Activated naive CD4-positive, alpha-beta T cell treated with anti-CD3 and anti-CD28 coated beads, Interleukin-2, amount 50 U/mL, for 24 hours (primary cell): ENCODE measurements at regions not wholly inside any gene's neighbourhood (a gene's known extent, or its start where the extent isn't known, plus 50 kb on each side); places are given as distances from the start of the nearest gene placed in this dataset.

Experiments
- H3K27ac Mint-ChIP-seq: one replicate; pipeline ENCODE4 v1.8.0; 2021; ENCODE audit warnings: mild to moderate bottlenecking, mixed read lengths
- H3K27me3 Mint-ChIP-seq: one replicate; pipeline ENCODE4 v1.8.0; 2021; ENCODE audit warnings: mixed read lengths
- H3K36me3 Mint-ChIP-seq: one replicate; pipeline ENCODE4 v1.8.0; 2021; ENCODE audit warnings: mixed read lengths
- H3K4me1 Mint-ChIP-seq: one replicate; pipeline ENCODE4 v1.8.0; 2021; ENCODE audit warnings: mixed read lengths
- H3K4me3 Mint-ChIP-seq: one replicate; pipeline ENCODE4 v1.8.0; 2021; ENCODE audit warnings: mild to moderate bottlenecking, mixed read lengths
- H3K9me3 Mint-ChIP-seq: one replicate; pipeline ENCODE4 v1.8.0; 2021; ENCODE audit warnings: mixed read lengths

DNA sequence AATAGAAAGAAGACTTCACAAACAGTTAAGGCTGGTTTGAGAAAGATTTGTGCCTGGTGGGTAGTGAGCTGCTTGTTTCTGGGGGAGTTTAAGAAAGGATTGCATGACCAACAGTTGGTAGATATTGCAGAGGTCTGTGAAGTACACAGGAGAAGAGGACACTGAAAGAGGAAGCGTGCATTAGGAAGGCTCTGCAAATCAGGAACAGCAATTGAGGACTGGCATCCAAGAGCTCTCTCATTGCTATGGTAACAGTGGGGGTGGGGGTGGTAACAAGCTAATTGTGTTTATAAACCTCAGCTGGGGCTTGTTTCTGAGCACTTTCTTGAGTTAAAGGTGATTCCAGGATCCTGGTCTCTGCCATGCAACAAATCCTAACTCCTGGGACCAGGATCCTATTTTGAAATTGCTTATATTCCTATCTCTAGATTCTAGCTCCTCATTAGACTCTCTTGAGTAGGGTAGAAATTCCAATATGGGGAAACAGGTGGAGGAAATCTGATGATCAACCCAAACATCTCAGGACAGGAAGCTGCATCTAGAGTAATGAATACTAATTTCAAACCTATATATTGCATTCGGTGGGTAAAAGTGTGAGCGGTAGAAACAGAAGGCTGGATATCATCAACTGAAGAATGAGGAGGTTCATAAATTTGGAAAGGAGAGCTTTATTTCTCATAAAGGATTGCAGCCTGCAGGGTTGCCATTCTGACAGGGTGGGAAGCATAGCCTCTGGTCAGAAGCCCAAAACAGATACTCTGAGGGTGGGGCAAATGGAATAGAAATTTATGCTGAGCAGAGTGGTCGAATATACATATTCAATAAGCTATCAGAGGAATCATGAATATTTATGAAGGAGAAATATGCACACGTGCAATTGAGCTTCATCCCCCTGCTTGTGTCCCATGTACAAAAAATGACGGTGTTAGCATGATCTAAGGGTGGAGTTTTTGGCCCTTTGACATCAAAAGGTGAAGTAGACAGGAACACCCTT, 79.4 kb downstream of the PTTG1 start:
- H3K4me1 Mint-ChIP-seq: peaks cover 12% of the 10 kb centered on the region
- no peak overlapping the region for H3K27ac Mint-ChIP-seq
- no peaks in the 10 kb centered on the region for H3K36me3 Mint-ChIP-seq
- H3K4me3 Mint-ChIP-seq: no peak overlapping the region
- H3K9me3 Mint-ChIP-seq: no peaks in the 10 kb centered on the region
- H3K27me3 Mint-ChIP-seq: no peaks in the 10 kb centered on the region

DNA sequence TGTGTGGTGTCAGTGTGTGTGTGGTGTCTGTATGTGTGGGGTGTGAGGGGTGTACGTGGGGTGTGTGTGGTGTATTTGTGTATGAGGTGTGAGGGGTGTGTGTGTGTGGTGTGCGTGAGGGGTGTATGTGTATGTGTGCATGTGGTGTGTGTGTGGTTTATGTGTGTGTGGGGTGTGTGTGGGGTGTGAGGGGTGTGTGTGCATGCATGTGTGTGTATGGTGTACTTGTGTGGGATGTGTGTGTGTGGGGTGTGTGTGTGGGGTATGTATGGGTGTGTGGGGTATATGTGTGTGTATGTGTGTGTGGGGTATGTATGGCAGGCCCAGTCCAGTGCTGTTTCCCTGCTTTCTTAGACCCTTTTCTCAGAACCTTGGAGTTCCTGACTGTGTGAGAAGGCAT, 83.3 kb downstream of the PTTG1 start:
- Mint-ChIP-seq H3K4me1 (peaks cover 34% of the 10 kb centered on the region), H3K27ac (no peak overlapping the region), H3K36me3 (no peaks in the 10 kb centered on the region), H3K27me3 (no peaks in the 10 kb centered on the region), H3K4me3 (no peak overlapping the region), H3K9me3 (no peaks in the 10 kb centered on the region)

DNA sequence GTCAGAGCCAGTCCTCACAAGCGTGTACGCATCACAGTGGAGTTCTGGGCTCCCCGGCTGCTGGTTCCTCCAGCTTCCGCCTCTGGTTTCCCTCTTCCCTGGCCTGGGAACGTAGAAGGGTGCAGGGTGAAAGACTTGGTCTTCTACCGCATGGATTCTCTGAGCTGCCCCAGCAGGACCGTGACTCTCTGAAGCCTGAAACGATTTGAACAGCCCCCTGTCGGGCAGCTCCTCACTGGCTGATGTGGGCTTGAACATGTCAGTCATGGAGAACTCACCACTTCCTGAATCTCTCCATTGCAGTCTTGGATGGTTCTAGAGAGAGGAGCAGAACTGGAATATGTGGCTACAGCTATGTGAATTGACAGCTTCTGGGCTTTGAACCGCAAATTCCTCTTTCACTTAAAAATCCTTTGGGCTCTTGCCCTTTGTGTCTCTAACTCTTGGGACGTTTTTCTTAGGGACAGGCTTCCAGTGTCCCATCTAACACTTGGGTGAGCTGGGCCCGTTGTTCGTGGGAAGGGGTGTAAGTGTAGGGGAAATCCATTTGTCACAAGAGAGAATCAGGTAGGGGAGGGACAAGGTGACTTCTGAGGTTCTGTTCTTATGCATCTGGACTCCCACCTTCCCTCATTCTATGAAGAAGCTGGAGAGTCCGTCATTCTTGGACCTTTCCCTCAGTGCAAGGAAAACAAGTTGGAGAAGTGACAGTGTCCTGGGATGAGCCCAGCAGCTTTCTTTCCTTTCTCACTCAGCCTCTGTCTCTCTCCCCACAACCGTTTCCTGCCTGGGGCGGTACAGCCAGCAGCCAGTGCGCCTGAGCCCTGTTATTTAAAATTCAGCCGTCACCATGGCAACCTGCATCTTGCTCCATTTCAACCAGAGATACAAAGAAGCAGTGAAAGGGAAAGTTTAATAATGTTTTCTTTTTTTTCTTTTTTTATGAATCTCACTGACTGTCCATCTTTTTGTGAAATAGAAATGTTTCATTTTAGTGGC, 84.7 kb downstream of the PTTG1 start:
- Mint-ChIP-seq H3K27me3 (no peaks in the 10 kb centered on the region), H3K9me3 (no peaks in the 10 kb centered on the region), H3K36me3 (no peaks in the 10 kb centered on the region), H3K4me3 (no peak overlapping the region), H3K4me1 (peaks cover 34% of the 10 kb centered on the region), H3K27ac (peak overlapping the region; percentile 67)

DNA sequence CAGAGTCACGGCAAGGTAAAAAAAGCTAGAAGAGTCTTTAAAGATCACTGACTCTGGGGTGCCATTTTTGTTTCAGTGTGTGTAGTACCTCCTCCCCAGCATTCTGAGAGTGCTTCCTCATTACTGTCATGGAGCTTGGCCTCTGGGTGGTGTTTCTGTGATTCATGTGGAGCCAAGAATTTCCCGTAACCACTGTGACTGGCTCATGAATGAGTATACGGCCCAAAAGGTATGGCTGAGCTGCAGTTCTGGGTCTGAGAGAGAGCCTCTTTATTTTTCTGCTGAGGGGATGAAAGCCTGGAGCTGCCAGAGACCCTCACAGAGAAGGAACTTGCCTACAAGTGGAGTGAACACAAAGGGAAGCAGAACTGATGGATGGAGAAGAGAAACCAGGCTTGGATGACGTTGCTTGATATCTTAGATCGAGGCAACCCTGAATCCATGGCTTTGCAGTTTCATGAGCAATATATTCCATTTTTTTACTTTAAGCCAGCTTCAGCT, 85.6 kb downstream of the PTTG1 start:
- Mint-ChIP-seq H3K27ac (peak overlapping the region; percentile 52), H3K4me1 (peaks cover 34% of the 10 kb centered on the region), H3K9me3 (no peaks in the 10 kb centered on the region), H3K4me3 (peak overlapping the region; percentile 3), H3K27me3 (no peaks in the 10 kb centered on the region), H3K36me3 (no peaks in the 10 kb centered on the region)

DNA sequence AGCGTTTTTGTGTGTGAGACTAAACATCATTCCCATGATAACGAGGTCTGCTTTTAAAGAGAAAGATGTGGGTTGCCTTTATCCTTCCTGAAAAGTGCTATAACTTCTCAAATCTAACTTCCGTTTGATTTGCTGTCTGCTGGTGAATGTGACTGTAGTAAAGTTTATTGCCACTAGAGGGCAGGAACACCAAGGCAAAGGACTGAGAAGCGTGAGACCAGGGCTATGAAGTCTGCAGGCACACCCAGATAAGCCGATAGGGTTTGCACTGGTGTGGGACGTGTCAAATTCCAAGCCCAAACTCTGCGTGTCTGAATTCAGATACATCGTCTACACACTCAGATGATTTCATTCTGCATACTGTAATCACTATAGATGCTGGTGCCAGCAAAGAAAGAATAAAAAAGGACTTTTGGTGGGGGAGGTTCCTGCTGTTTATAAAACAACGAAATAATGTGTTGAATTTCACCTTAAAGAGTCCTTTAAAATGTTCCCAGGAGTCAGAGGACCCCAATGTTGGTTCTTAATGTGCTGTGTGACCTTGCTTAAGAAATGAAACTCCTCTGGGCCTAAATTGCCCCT, 87.2 kb downstream of the PTTG1 start:
- Mint-ChIP-seq H3K27ac (no peak overlapping the region), H3K9me3 (no peaks in the 10 kb centered on the region), H3K4me1 (peaks cover 34% of the 10 kb centered on the region), H3K27me3 (no peaks in the 10 kb centered on the region), H3K4me3 (peak overlapping the region; percentile 45), H3K36me3 (no peaks in the 10 kb centered on the region)

DNA sequence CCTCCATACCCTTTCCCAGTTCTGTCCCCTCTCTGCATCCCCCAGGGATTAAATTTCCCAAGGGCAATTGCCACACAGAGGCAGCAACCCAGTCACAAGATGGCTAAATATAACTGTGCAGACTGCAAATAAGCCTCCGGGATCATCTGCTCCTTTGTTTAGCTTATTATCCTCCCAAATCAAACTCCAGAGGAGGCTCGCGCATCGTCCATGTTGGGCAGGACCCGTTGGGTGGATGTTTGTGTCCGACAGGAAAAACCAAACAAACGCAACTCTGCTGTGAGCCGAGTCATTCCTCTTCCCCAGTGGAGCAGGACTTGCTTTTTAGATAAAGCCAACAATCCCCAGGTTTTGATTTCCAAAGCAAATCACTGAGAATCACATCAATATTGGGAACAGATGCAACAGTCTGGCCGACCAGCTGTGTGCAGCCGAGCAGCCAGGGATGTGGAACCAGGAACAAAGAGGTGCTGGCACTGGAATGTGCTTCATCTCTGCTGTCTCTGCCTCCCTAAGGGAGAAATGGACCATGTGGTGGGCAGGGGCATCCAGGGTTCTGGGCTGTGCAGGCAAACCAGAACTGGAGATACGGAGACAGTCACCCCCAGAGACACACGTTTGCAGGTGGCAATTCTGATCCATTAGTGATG, 89.8 kb downstream of the PTTG1 start:
- Mint-ChIP-seq H3K36me3 (no peaks in the 10 kb centered on the region), H3K9me3 (no peaks in the 10 kb centered on the region), H3K27ac (no peak overlapping the region), H3K27me3 (no peaks in the 10 kb centered on the region), H3K4me3 (no peak overlapping the region), H3K4me1 (peaks cover 25% of the 10 kb centered on the region)
